ENCODE measurements at regions not wholly inside any gene's neighbourhood (a gene's known extent, or its start where the extent isn't known, plus 50 kb on each side); places are given as distances from the start of the nearest gene placed in this dataset.

DNA sequence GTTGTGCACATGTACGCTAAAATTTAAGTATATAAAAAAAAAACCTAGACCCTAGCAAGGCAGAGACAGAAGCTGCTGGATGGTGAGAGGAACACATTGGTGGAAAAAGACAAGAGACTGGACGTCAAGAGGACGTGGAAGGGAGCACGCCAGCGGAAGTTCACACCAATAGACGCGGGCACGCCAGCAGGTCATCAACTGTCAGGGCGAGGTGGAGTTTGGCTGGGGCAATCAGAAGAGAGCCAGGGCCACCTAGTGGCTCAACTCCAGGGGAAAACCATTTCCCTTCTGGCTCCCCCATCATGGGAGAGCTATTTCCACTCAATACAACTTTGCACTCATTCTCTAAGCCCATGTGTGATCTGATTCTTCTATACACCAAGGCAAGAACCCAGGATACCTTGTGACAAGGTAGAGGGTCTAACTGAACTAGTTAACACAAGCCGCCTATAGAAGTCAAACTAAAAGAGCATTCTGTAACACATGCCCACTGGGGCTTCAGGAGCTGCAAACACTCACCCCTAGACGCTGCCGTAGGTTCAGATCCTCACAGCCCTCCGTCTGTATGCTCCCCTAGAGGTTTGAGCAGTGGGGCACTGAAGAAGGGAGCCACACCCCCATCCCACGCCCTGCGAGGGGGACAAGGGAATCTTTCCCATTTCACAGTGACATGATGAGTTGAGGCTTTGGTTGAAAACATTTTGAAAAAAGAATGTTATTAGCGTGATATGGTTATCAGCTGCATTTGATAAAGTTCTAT lies 702.7 kb downstream of the TMTC2 start:
- no peak for DNase-seq

DNA sequence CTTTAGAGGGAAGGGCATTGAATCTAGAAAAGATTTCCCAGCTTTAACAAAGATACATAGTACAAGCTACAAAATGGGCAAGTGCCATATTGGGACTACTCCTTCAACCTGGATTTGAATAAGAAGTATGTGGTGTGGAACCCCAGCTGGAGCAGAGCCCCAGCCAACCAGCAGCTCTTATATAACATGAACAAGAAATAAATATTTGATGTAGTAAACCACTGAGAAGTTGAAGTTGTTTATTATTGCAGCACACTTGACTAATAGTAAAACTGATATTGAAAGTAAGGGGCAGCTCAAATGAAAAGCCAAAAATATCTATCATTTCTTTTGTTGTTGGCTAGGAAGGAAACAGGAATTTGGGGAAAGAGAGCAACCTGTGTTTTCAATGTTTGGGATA lies 701.8 kb downstream of the TMTC2 start:
- DNase-seq, result no peak

DNA sequence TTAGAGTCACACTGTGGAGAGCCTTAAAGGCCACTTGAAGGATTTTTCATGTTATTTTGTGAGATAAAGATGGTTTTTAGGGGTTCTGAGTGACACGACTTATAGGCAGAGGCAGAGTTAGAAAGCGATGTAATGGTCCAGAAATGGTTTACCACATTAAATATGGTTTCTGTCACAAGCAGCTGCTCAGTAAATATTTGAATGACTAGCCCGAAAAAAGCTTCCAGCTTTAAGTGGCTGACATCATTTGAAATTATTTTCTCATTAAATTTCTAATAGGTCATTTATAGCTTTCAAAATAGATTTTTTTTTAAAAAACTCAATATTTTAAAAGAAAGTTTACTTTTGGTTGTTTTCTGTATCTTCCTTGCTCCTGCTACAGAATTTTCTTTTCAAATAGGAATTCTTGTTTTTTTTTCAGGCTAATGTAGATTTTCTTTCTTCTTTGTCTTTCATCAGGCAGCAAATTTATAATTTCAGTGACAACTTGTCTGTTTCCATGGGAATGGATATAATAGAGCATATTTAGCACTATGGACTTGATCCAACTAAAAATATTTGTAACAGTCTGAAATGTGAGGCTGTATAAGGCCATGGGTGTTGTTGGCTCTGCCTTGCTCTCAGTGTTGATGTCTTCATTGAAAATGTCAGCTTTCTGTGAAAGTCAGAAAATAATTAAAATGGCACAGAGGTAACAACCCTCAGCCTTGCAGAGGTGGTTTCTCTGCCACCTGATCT lies 700.0 kb downstream of the TMTC2 start:
- no peak for DNase-seq

GRCh38 chr12:83378186-83378727 lies 691.6 kb downstream of the TMTC2 start:
- DNase-seq, result no peak

DNA sequence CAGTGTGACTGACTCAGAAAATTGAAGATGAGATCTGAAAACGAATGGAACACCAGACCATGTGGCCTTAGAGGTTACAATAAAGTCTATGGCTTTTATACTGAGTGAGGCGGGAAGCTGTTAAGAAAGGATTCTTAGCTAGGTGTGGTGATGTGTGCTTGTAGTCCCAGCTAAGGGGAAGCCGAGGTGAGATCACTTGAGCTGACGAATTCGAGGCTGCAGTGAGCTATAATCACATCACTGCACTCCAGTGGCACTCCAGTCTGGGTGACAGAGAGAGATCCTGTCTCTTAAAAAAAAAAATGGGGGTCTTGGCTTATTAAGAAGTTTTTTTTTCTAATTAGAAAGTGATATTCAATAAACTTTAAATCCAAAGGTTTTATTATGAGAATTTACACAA lies 678.6 kb downstream of the TMTC2 start:
- DNase-seq, result no peak

DNA sequence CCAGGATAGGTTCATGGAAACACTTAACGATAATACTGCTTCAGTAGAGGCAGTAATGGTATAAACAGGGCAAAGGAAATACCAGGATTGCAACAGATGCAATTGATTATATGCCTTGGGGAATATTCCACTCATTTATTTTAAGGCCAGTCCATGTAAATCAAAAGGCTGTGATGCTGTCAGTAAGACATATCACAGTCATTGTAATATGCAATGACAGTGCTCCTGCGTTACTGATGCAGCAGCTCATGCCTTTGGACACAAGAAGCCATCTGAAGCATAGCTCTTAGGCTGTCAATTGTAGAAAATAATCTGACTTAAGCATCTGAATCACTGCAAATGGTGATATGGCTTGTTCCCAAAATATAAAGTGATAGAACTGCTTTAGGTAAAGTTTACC lies 674.8 kb downstream of the TMTC2 start:
- no peak for DNase-seq

GRCh38 chr12:83361071-83361470 lies 674.4 kb downstream of the TMTC2 start:
- DNase-seq, result no peak

DNA sequence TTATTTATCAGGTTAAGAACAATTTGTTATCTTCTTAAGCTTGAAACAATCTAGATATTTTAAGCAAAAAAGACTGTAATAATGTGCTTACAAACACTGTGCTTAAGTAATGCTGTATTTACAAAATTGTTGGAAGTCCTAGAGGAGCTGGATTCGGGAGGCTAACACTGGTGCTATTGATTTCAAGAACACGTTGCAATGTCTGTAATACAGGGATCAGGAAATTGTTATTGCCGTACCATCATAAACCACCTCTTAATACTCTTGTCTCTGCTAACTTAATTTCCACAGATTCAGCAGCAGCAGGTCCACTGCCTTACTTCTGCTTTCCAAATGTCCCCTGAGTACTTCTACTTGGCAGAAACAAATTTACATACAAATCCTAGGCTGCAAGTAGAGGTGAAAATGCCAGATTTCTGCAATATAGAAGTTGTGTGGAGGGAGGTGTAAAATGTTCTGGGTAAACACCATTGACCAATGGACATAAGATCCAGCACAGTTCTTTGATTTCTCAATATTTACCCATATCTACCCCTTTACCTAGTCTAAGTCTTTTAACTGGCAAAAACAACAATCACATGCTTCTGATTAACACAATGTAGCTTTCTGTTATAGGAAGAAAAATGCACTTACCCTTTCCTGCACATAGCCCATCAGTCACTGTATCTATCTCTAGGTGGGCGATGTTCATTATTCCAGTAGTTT lies 663.4 kb downstream of the TMTC2 start:
- DNase-seq, result no peak

DNA sequence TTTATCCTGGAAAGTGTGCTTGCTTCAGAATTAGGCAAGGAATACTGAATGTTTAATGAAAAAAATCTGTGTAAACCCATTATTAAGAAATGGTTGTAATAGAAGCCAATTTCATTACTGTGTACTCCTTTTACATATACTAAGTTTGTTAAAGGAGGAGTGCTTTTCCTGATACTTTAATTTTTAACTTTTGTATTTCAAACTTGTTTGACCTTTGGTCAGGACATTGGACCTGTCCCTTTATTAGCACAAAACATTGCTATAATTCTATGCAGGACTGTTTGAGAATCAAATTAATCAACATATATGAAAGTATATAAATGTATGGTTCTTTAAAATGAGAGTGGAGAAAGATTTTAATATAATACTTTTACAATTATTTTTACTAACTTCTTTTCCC lies 659.6 kb downstream of the TMTC2 start:
- DNase-seq, result no peak

- no peak for DNase-seq
Observed at GRCh38 chr12:83343767-83344166, 657.1 kb downstream of the TMTC2 start.

- no peak for DNase-seq
Observed at GRCh38 chr12:83335748-83336147, 649.0 kb downstream of the TMTC2 start.

DNA sequence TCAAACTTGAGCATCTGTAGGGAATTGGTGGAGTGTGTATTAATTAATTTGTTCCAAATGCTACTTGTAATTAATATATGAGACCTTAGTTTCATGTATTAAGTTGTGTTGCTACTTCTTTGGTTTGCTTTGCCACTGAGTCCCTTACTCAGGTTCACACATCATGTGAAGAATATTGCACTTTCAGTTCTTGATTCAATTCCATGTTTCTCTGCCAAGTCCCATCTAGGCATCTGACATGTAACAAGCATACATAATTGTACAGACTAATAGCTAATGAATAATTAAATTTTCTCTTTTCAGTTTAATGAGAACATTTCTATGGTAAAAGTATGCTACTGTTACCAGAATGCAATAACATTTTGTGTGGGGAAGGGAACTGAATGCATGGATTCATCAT lies 640.0 kb downstream of the TMTC2 start:
- no peak for DNase-seq

DNA sequence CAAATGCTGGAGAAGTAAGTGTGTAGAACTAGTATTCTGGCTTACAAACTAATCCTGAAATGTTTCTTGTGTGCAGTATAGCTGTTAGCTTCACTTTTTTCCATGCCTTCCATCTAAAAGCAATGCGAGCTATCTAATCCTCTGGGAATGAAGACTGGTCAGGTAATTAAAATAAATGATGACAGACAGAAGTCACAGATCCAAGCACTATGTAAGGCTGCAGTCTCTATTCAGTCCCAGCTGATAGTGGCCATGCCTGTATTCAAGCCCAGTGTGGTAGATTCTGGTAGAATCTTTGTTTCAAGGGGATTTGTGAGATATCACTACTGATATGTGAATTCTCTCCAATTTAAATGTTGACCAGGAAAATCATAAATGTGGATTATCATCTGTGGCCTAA lies 637.2 kb downstream of the TMTC2 start:
- DNase-seq, result no peak

DNA sequence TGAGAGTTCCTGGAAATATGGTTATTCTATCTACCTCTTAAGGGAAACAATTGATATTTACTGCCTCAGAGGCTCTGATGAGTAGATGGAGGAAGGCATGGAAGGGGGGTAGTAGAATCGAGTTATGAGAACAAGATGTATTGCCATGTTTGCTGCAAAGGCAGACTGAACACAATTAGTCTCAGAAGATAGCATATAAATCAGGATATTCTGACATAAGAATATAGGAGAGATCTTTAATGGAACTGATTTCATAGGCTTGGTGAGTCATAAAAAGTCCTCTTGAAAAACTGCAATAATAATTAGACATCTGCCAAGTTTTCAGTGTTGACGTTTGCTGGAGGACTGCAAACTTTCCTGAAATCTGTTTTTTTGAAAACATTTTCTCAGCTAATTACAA lies 636.1 kb downstream of the TMTC2 start:
- DNase-seq, result no peak

DNA sequence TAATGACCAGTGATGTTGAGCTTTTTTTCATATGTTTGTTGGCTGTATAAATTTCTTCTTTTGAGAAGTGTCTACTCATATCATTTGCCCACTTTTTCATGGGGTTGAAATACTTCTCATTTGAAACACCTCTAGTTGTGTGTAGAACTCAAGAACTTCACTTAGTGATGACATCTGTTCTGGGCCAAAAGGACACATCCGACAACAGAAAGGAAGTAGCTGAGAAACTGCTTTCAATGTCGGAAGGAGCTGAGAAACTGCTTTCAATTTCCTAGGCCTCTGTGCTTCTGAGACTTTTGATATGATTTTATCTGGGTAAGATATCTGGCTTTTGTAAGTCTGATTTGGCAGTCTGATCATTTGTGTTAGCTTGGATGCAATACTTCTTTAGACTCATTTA lies 635.3 kb downstream of the TMTC2 start:
- no peak for DNase-seq

- DNase-seq, result no peak
Observed at GRCh38 chr12:83320350-83320749, 633.6 kb downstream of the TMTC2 start.

DNA sequence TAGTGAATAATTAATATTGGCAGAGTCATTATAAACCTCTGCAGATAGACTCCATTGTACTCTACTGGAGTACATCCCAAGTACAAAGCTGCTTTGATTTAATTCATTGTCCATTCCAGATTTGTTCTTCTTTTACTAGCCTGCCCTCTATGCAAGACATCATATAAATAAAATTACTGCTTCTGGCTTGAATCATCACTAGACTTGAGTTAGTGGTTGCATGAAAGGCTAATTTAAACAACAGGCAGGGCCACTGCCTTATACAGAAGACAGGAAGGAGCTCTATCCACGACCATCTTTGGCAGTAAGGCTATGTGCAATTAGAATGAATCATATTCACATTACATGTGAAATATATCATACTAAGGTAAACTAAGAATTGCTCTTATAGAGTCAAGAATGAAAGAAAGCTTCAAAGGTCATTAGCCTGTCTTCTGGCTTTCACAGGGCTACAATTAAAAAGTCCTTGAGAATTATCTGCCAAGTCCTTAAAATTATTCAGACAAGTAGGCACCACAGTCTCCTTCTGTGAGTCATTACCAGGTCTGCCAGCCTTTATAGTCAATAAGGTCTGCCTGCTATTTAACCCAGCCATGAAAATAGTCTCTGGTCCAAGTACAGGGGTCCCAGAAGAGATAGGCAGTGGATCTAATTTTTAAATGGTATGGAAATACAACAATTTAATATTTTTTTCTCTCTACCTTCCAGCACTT lies 631.8 kb downstream of the TMTC2 start:
- no peak for DNase-seq

DNA sequence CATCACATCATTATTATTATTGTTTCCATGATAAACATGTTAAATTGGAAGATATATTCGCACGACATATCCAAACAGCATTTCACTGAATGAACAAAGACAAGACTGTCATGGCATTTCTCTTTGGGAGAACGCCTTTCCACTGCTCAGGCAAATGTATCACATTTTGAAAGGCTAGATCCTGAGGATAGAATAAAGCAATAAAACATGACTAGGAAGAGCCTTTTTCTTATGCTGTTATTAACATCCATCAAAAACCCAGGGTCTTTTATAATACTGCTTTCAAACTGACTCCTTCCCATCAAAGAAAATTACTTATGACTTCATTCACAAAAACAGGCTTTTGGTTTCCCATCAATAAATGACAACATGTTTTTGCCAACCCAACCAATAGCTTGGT lies 630.9 kb downstream of the TMTC2 start:
- no peak for DNase-seq

GRCh38 chr12:83313827-83314226 lies 627.1 kb downstream of the TMTC2 start:
- no peak for DNase-seq

DNA sequence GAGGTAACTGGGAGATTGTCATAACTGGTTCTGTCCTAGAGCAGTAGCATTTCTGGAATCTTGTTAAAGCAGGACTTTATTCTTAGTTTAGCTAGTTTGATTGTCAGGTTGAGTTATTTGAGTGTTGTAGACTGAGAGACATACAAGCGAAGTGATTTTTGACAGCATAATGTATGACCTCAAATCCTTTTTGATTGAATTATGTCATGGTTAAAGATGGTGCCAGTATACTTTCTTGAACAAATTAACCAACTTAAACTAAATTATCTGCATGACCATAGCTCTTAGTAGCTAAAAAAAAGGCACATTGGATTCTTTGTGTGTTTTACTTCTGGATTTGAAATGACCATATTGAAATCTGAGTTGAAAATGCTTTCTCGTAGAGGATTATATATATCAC lies 626.6 kb downstream of the TMTC2 start:
- DNase-seq, result no peak

GRCh38 chr12:83276904-83277303 lies 590.2 kb downstream of the TMTC2 start:
- no peak for DNase-seq

- DNase-seq, result no peak
Observed at GRCh38 chr12:83271201-83271600, 584.5 kb downstream of the TMTC2 start.

DNA sequence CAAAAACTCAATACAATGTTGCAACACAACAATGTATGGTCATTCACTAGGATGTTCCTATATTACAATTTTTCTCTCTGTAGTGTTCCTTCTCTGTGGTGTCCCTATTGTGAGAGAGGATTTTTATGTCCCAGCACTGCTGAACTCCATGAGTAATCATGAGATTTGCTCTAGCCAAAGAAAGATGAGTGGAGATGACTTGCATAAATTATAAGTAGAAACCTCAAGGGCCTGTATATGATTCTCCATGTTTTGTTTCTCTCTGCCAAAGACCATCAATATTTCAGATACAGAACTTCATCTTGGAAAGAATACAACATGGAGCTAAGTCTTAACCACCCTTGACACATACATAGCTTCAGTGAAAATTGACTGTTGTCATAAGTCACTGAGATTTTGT lies 579.1 kb downstream of the TMTC2 start:
- DNase-seq, result no peak
